Thyroid gland (tissue), 4 donors: ENCODE measurements at regions not wholly inside any gene's neighbourhood (a gene's known extent, or its start where the extent isn't known, plus 50 kb on each side); places are given as distances from the start of the nearest gene placed in this dataset.

Experiments
- CTCF ChIP-seq, 6 experiments: fragments of 200-600 bp in 3 of 6; fragments of 450-650 bp in 3 of 6; sonication (generic) in 3 of 6; IDR thresholded peaks; one replicate each; pipeline ENCODE4 v1.5.1; 2016 to 2019; ENCODE audit warnings: antibody characterized with exemption in 6 of 6, mild to moderate bottlenecking in 2 of 6, inconsistent platforms in 1 of 6, moderate library complexity in 1 of 6
- POLR2A ChIP-seq, 2 donors: fragments of 450-650 bp; IDR thresholded peaks; one replicate each; pipeline ENCODE4 v1.6.1; 2017; ENCODE audit warnings: antibody characterized with exemption in 2 of 2, mild to moderate bottlenecking in 2 of 2, moderate library complexity in 1 of 2

DNA sequence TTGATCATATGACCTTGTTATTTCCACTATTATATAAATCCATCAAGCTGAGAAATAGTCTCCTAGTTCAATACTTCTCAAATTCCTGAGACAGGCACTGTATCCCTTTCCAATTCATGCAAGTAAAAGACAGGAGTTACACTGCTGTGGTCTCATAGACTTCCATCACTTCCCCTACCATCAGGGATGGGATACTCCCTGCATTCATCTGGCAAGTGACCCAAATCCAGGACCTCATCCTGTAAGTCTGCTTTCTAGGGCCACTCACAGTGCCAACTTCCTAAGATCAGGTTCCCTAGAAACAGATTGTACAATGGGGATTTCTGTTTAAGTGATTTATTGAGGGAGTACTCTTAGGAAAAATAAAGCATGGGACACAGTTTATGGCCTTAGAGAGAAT, 424.0 kb upstream of the CDH7 start:
- TF ChIP-seq POLR2A (IDR thresholded peaks at IDR 0.05) (no peak), CTCF (IDR thresholded peaks at IDR 0.05) (no peak)
